ENCODE measurements at regions not wholly inside any gene's neighbourhood (a gene's known extent, or its start where the extent isn't known, plus 50 kb on each side); places are given as distances from the start of the nearest gene placed in this dataset.
"Not testable (repeated sequence)": the region's sequence is repeated elsewhere in the genome, so short reads cannot be mapped to it uniquely, and the experiment has no call there.

DNA sequence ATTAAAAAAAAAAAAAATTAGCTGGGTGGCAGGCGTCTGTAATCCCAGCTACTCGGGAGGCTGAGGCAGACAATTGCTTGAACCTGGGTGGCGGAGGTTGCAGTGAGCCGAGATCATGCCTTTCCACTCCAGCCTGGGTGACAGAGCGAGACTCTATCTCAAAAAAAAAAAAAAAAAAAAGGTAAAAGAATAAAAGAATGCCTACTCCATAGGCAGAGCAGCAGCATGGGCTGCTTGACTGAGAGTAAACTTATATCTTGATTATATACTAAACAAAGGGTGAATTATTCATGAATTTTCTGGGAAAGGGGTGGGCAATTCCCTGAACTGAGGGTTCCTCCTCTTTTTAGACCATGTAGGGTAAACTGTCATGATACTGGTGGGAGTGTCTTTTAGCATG is 254.4 kb upstream of the RGMA start:
- DNase-seq (ENCODE audit: extremely low read depth in 1 of 11, low read depth in 9 of 11, low spot score in 4 of 11), result not testable (repeated sequence)

DNA sequence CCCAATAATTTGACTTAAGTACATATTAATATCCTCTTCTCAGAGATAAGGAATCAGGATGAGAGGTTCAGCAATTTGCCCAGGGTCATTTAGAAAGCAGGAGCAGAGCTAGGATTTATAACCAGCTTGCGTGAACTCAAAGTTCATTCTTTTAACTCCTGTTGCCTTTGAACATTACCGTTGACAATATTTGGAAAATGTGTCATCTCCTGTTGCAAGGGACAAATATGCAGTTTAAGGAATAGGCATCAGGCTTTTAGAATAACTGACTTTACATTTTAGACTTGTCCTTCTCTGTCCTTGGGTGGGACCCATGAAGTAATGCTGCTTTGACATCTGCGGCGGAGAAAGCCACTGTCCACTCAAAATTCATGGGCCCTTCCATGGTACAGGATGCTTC is 252.2 kb upstream of the RGMA start:
- DNase-seq (ENCODE audit: extremely low read depth in 1 of 11, low read depth in 9 of 11, low spot score in 4 of 11), result no peak

DNA sequence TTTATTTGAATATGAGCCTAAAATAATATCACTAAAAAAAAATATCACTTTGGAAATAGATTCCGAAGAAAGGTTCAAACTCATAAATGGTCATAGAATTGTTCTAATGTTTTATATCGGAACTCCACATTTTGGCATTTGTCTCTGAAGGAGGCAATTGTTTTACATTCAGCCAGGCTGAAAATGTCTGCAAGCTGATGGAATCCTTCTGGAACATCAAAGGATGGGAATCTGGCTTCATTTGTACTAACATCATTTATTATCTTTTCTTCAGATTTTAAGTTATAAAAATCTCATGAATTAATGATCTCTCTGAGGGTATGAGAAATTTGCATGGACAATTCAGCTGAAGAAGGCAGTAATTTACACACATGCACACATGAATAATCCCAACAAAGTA is 251.4 kb upstream of the RGMA start:
- DNase-seq (ENCODE audit: extremely low read depth in 1 of 11, low read depth in 9 of 11, low spot score in 4 of 11), result peak in 1 of 11 donors; percentile 54

DNA sequence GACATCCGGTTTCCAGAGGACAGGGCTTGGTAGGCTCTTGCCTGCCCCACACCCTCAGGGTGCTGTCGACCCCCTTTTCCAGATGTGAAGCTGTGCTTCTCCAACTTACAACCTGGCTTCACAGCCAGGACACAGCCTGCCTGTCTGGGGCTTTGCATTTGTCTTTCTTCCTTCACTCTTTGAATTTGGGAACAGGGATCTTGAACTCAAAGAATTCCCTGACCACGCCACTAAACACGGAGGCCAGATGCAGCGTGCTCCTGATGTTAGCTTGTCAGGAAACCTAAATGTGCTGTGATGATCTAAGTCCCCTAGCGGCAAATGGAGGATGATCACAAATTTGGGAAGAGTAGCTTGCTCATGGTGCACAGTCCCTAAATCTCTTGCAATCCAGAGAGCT is 244.8 kb upstream of the RGMA start:
- DNase-seq (ENCODE audit: extremely low read depth in 1 of 11, low read depth in 9 of 11, low spot score in 4 of 11), result no peak

DNA sequence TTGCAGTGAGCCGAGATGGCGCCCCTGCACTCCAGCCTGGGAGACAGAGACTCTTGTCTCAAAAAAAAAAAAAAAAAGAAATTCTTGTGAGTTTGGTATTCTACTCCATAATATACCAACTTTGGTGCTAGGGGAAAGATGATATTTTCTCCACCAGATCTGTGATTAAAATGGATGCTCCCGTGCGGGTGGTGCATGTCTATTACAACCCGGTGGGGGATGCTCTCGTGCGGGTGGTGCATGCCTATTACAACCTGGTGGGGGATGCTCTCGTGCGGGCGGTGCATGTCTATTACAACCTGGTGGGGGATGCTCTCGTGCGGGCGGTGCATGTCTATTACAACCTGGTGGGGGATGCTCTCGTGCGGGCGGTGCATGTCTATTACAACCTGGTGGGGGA is 244.1 kb upstream of the RGMA start:
- not testable (repeated sequence) for DNase-seq (ENCODE audit: extremely low read depth in 1 of 11, low read depth in 9 of 11, low spot score in 4 of 11)

DNA sequence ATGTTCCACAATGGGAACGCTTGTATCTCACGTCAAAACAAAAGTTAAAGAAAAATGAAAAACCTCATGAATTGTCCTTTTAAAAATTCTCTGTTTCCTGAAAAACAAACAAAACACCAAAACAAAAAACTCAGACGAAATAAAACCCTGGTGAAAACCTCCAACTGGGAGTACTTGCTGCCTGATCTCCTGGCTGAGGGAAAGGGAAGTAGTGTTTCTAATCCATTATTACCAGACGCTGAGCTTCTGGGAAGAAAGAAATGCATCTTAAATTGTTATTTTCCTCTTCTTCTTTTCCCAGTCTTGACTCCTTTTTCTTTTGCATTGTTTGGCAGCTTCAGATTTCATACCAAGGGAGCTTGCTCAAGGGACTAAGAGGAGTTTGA is 243.2 kb upstream of the RGMA start:
- DNase-seq (ENCODE audit: extremely low read depth in 1 of 11, low read depth in 9 of 11, low spot score in 4 of 11), result no peak

DNA sequence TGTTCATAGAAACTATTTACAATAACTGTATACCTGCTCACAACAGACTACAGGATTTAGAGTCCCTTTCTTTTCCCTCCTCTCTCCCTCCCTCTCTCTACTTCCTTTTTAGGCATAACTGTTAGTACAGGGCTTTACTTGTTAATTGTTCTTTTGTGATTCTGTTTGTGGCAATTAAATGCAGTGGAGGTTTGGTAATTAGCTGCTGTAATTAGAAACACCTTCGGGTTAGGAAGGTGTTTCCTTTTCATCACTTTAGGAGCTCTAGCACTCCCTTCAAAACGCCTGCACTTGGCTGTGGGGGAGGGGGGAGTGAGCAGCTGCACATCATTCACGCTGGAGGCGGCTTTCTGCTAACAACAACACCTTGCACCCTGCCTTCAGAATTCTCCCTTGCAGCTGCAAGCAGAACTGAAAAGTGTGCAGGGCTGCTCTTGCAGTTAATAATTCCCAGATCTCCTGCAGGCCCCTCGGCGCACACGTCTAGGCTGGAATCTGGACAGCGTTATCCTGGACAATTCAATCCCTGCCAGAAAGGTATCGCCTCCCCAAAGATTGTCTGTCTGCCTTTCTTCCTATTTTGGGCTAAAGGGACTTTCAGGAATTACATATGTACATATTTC is 242.6 kb upstream of the RGMA start:
- DNase-seq (ENCODE audit: extremely low read depth in 1 of 11, low read depth in 9 of 11, low spot score in 4 of 11), result peak in 3 of 11 donors; percentile 24 to 38 (median 36)

DNA sequence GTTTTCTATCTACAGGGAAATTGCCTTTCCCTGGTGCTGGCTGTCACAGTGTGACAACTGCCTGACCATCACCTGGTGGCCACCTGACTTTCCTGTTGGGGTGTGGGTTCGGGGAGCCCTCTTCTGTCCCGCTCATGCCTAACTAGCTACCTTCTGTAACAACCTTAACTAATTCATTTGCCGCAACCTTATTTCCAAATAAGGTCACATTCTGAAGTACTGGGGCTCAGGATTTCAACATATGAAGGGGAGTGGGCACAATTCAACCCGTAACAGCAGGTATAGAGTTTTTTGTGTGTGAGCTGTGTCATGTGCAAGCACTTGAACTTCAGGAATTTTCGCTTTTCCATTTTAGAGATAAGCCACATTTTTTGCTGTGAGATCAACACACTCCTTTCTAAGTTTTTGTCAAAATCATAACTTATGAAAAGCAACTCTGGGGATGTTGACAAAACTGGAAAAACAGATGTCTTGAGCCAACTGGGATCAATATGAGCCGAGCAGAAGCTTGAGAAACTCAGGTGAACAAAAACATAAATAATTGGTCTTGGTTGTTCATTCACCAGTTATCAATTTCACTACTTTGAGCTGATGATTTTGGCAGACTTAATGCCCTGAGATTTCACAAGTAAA is 242.0 kb upstream of the RGMA start:
- no peak for DNase-seq (ENCODE audit: extremely low read depth in 1 of 11, low read depth in 9 of 11, low spot score in 4 of 11)

DNA sequence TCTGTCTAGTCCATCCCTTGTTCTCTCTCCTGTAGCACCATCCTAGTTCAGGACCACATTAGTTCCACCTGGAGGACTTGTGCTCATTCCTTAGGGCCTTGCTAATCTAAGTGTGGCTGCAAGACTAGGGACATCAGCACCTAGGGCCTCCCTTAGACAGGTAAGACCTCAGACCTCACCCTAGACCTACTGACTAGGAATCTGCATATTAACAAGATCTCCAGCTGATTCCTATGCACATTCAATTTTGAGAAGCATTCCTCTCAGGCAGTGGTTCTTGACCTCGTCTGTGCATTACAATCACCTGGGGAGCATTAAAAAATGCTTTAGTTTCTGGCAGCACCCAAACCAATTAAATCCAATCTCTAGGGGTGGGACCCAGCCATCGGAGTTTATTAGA is 238.4 kb upstream of the RGMA start:
- no peak for DNase-seq (ENCODE audit: extremely low read depth in 1 of 11, low read depth in 9 of 11, low spot score in 4 of 11)

DNA sequence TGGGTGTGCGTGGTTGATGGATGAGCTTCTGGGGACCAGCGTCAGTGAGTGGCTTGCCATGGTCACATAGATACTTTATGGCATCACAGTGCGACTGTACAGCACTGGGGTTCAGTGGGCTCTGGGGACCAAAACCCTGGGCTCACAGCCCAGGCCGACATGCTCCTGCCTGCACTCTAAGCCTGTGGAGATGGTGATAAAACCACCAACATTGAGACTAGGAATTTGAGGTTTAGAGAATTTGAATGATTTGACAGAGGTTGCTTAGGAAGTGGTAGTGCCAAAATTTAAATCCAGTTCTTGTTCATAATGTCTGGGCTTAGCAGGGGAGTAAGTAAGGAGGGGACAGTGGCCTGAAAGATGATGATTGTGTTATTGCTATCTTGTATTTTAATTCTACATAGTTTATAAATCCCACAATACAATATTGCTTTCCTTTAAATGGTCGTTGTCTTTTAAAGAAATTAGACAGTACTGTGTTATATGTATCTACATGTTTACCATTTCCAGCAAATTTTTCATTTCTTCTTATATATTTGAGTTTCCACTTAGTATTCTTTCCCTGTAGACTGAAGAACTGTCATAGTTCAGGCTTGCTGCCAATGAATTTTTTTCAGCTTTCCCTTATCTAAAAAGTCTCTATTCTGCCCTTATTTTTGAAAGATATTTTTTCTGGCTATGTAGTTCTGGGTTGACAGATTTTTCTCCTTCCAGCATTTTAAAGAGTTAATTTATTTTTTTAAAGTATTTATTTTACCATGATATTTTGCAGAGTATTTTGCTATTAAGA is 235.4 kb upstream of the RGMA start:
- DNase-seq (ENCODE audit: extremely low read depth in 1 of 11, low read depth in 9 of 11, low spot score in 4 of 11), result no peak

DNA sequence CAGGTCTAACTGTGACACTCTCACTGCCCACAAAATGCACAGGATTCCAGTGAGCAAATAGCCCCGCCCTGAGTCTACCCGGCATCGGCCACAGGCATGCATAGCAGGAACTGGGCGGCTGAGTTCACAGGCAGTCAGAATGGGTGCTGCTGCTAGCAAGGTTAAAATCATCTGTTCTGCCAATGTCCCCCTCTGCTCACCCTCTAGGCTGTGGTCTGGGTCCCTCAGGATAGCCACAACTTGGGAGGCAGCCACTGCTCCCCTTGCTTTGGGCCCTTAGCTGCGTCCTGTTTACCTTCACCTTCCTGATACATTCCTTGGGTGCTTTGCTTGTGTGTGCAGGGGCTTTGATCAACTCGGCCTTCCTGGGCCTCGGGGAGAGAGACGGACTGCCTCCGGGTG is 232.9 kb upstream of the RGMA start:
- no peak for DNase-seq (ENCODE audit: extremely low read depth in 1 of 11, low read depth in 9 of 11, low spot score in 4 of 11)

DNA sequence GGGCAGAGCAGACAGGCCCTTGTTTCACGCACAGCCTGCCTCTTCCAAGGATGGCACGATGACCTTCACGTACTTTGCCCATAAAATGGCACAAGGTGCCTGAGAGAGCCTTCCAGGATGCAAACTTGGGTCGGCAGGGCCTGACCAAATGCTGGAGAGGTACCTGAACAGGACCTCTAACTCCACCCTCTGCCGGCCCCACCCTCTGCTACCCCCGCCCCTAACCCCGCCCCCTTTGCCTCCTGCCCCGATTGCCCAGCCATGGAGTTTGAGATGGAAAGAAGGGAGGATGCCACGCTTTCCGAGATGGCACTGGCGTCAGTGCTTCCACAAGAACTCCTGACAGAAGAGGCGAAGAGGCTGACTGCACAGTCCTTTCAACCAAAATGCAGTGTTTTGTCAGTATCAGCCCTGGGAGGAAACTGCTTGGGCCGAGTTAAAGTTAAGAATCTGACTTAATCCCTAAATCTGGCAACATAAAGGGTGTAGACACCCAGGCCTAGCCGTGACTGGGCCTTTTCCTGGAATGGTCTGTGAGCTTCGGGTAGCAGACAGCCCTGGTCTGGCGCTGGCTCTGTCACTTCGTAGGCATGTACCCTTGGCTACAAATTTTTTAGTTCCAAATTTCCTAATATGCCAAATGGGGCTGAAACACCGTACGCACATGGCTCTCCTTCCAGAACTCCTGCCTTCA is 230.3 kb upstream of the RGMA start:
- no peak for DNase-seq (ENCODE audit: extremely low read depth in 1 of 11, low read depth in 9 of 11, low spot score in 4 of 11)

DNA sequence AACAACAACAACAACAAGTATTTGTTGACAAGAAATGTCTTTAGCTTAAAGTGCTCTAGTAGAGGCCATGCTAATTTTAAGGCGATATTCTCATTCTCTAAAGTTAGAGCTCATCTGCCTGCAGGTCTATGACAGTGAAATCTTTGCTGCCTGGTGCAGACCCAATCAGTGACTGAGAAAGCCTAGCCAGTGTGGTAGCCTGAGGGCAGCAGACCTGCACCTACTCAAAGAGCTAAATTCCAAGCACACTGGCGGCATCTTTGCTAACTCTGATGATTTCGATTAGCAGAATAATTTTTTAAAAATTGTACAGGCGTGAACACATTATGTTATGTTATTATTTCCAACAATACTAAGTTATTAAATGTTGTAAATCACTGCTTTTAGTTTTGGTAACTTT is 228.8 kb upstream of the RGMA start:
- no peak for DNase-seq (ENCODE audit: extremely low read depth in 1 of 11, low read depth in 9 of 11, low spot score in 4 of 11)

DNA sequence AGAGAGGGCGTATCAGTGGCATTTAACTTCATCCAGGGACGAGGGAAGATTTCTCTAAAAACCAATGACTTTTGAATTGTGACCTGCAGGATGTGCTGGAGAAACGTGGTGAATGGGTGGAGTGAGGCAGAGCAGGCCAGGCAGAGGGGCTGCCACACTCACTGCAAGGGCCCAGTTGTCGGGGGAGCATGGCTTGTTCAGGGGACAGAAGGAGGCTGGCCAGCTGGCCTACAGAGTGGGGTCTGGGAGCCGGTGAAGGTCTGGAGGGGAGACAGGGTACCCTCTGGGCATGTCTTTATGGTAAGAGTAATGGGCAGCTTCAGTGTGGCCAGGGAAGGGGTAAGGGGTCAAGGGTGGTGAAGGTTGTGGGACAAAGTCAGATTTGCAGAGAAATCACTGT is 225.2 kb upstream of the RGMA start:
- DNase-seq (ENCODE audit: extremely low read depth in 1 of 11, low read depth in 9 of 11, low spot score in 4 of 11), result no peak

DNA sequence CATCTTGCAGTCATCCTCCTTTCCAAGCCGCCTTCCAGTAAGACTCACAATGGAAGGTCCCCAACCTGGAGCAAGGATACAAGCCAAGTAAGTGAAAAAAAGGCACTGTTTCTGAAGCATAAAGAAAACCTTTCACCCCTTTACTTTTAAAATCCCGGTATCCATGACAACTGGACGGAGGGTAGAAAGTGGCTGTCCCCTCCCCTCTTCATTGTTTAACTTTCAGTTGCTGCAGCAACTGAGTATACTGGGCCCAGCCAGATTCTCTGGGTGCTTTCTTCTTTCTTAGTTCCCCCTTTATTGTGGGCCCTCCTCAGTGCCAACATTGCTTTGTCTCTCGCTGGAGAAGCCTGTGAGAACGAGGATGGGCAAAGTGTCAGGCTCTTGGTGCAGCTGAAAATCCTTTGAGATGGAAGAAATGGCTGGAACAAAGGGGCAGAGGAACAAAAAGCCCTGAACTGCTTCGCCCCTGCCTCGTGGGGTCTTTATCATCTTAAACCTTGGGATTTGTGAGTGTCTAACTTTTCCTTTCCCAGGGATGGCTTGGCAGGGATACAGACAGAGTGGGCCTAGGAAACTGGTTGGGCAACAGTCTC is 224.0 kb upstream of the RGMA start:
- peak in 2 of 11 donors; percentile 38 to 52 for DNase-seq (ENCODE audit: extremely low read depth in 1 of 11, low read depth in 9 of 11, low spot score in 4 of 11)

DNA sequence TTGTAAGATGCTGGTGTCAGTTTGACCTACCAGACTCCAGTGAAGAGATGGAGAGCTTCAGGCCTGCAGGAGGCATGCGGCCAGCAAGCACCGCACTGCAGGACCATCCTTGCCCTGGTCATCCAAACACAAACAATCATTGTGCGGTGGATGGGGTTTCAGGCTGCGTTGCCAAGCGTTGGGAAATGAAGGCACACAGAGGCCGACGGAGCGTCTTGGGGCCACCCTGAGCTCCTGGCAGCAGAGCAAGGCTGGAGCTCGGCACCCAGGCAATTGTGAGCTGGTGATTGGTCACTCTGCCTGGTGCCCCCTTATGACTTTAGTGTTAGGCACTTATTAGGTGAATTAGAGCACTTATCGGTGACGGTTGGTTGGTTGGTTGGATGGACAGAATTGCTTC is 222.6 kb upstream of the RGMA start:
- DNase-seq (ENCODE audit: extremely low read depth in 1 of 11, low read depth in 9 of 11, low spot score in 4 of 11), result no peak

DNA sequence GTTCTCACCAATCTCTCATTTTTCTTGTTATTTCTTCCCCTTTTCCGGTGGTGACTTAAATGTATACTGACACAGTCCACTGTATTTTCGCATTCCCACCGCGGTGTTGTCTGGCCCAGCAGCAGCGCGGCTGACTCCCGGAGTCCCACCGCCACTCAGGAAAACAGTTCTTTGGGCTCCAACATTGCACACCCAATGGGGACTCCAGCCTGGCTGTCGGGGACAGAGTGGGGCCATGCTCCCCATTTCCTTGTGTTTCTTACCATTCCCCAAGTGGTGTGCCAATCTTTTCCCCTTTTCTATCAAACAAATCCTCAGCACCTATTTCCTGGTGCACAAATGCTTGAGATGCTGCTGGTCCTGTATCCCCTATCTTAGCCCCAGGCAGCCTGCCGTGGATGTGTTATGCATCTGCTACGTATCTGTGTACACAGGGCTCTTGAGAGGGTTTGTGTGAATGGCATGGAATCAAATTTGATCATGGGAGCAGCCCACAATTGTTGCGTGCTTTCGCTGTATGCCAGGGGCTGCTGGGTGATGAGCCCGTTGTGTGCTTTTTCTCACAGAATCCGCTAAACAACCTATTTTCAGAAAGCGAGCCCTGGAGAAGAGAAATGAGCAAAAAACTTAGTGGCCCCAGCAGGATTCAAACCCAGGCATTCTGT is 219.1 kb upstream of the RGMA start:
- DNase-seq (ENCODE audit: extremely low read depth in 1 of 11, low read depth in 9 of 11, low spot score in 4 of 11), result no peak

DNA sequence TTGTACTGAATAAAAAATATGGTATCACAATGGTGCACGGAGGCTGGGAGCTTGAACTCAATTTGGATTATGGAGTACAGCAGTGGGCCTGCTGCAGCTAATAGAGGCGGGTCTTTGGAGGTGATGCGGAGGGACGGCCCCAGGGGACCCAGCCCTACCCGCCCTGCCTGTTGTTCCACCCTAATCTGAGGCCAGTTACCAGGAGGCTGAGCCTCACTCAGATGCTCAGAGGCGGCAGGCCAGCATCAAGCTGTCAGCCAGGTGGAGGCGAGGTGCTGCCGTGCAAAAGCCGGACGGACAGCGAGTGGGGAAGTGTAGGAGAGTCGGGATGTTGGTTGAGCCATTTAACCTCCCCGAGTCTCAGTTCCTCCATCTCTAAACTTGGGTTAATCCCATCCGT is 218.5 kb upstream of the RGMA start:
- DNase-seq (ENCODE audit: extremely low read depth in 1 of 11, low read depth in 9 of 11, low spot score in 4 of 11), result no peak

DNA sequence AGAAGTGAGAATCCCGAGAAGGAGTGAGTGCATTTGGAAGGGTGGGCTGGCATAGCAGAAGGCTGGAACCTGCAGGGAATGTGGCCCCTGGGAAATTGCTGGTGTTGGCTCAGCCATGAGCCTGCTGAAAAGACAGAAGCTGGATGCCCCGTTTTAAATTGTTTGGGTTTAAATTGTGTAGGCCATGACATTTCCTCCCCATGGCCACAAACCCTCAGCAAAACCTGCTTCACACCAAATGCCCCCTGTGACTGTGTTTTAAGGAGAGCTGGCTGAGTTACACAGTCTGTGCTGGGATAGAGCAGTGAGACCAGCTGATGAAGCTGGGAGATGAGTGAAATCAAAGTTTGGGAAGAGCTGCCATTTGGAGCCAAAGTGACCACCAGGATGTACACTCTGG is 216.3 kb upstream of the RGMA start:
- no peak for DNase-seq (ENCODE audit: extremely low read depth in 1 of 11, low read depth in 9 of 11, low spot score in 4 of 11)

Measured in renal cortex interstitium (tissue), 11 donors.